ENCODE measurements at regions not wholly inside any gene's neighbourhood (a gene's known extent, or its start where the extent isn't known, plus 50 kb on each side); places are given as distances from the start of the nearest gene placed in this dataset.
"Not testable (repeated sequence)": the region's sequence is repeated elsewhere in the genome, so short reads cannot be mapped to it uniquely, and the experiment has no call there.

DNA sequence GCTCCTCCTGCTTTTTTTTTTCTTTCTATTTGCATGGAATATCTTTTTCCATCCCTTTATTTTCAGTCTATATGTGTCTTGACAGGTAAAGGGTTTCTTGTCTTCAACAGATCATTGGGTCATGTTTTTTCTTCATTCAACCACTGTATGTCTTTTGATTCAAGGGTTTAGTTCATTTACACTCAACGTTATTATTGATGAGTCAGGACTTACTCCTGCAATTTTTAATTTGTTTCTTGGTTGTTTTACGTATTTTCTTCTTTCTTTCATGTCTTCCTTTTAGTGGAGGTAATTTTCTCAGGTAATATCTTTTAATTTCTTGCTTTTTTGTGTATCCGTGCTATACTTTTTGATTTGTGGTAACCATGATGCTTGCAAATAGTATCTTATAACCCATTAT lies 429.1 kb upstream of the HTR1E start:
- no peaks in the 10 kb centered on the region for H3K9me3 ChIP-seq (ENCODE audit: low read length)
- POLR2A ChIA-PET = no interaction called here
- H2AFZ ChIP-seq (ENCODE audit: low read length) = no peak overlapping the region
- no peak overlapping the region for H3K4me3 ChIP-seq (ENCODE audit: low read depth, low read length, poor library complexity, severe bottlenecking)
- H3K79me2 ChIP-seq (ENCODE audit: insufficient read depth, low read depth, low read length) = no peaks in the 10 kb centered on the region
- TF ChIP-seq EZH2phosphoT487 (IDR thresholded peaks at IDR 0.05; ENCODE audit: borderline replicate concordance, low read depth, low read length) = no peak
- TF ChIP-seq, protein P1, sequence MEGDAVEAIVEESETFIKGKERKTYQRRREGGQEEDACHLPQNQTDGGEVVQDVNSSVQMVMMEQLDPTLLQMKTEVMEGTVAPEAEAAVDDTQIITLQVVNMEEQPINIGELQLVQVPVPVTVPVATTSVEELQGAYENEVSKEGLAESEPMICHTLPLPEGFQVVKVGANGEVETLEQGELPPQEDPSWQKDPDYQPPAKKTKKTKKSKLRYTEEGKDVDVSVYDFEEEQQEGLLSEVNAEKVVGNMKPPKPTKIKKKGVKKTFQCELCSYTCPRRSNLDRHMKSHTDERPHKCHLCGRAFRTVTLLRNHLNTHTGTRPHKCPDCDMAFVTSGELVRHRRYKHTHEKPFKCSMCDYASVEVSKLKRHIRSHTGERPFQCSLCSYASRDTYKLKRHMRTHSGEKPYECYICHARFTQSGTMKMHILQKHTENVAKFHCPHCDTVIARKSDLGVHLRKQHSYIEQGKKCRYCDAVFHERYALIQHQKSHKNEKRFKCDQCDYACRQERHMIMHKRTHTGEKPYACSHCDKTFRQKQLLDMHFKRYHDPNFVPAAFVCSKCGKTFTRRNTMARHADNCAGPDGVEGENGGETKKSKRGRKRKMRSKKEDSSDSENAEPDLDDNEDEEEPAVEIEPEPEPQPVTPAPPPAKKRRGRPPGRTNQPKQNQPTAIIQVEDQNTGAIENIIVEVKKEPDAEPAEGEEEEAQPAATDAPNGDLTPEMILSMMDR (conservative IDR thresholded peaks at IDR 0.05; ENCODE audit: low read length) = no peak
- H3K27ac ChIP-seq (ENCODE audit: low read depth, low read length, poor library complexity, severe bottlenecking) = no peak overlapping the region
- H3K36me3 ChIP-seq (ENCODE audit: insufficient read depth, low read length) = no peaks in the 10 kb centered on the region
- BruUV-seq (replicated peaks) = no TSS peak
- no peaks in the 10 kb centered on the region for H3K9me2 ChIP-seq (ENCODE audit: insufficient read depth, low read length)
- H3K4me2 ChIP-seq (ENCODE audit: low read length) = no peak overlapping the region
- CTCF ChIA-PET (ENCODE audit: unreplicated experiment) = no interaction called here
- no peak for DNase-seq (ENCODE audit: low spot score)
- no peaks in the 10 kb centered on the region for H3K4me1 ChIP-seq (ENCODE audit: insufficient read depth, low read length, poor library complexity, severe bottlenecking)
- intact Hi-C loops (cut with micrococcal nuclease; ENCODE audit: unreplicated experiment) = no loop called here
- H4K20me1 ChIP-seq (ENCODE audit: insufficient read depth, low read length) = no peaks in the 10 kb centered on the region

GRCh38 chr6:86502497-86502896 lies 434.8 kb upstream of the HTR1E start:
- no peak for DNase-seq (ENCODE audit: low spot score)
- no peaks in the 10 kb centered on the region for H3K36me3 ChIP-seq (ENCODE audit: insufficient read depth, low read length)
- H3K79me2 ChIP-seq (ENCODE audit: insufficient read depth, low read depth, low read length) = no peaks in the 10 kb centered on the region
- TF ChIP-seq, protein P1 (conservative IDR thresholded peaks at IDR 0.05; ENCODE audit: low read length) = no peak
- no peak for TF ChIP-seq EZH2phosphoT487 (IDR thresholded peaks at IDR 0.05; ENCODE audit: borderline replicate concordance, low read depth, low read length)
- no TSS peak for BruUV-seq (replicated peaks)
- no peaks in the 10 kb centered on the region for H3K9me3 ChIP-seq (ENCODE audit: low read length)
- no peaks in the 10 kb centered on the region for H4K20me1 ChIP-seq (ENCODE audit: insufficient read depth, low read length)
- no peak overlapping the region for H3K4me3 ChIP-seq (ENCODE audit: low read depth, low read length, poor library complexity, severe bottlenecking)
- ChIA-PET POLR2A (no interaction called here), CTCF (ENCODE audit: unreplicated experiment) (no interaction called here)
- intact Hi-C loops (cut with micrococcal nuclease; ENCODE audit: unreplicated experiment) = no loop called here
- no peak overlapping the region for H2AFZ ChIP-seq (ENCODE audit: low read length)
- H3K4me2 ChIP-seq (ENCODE audit: low read length) = no peak overlapping the region
- no peaks in the 10 kb centered on the region for H3K4me1 ChIP-seq (ENCODE audit: insufficient read depth, low read length, poor library complexity, severe bottlenecking)
- no peak overlapping the region for H3K27ac ChIP-seq (ENCODE audit: low read depth, low read length, poor library complexity, severe bottlenecking)
- no peaks in the 10 kb centered on the region for H3K9me2 ChIP-seq (ENCODE audit: insufficient read depth, low read length)

DNA sequence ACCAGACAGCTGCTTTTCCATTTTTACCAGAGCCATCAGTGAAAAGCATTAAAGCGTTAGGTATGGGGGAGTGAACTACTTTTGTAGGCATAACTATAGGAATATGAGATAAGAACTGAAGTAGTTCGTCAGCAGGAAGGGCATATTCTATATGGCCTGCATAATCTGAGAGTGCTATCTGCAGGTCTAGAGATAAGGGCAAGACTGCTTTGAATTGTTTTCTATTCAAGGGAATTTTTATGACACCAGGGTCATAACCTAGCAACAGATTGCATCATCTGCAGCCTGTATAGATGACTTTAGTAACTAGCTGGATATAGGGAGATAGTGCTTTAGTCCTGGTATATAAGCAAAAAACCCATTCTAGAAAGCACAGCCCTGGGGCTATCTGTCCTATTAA lies 437.3 kb upstream of the HTR1E start:
- POLR2A ChIA-PET = no interaction called here
- no peak overlapping the region for H3K4me3 ChIP-seq (ENCODE audit: low read depth, low read length, poor library complexity, severe bottlenecking)
- DNase-seq (ENCODE audit: low spot score) = no peak

DNA sequence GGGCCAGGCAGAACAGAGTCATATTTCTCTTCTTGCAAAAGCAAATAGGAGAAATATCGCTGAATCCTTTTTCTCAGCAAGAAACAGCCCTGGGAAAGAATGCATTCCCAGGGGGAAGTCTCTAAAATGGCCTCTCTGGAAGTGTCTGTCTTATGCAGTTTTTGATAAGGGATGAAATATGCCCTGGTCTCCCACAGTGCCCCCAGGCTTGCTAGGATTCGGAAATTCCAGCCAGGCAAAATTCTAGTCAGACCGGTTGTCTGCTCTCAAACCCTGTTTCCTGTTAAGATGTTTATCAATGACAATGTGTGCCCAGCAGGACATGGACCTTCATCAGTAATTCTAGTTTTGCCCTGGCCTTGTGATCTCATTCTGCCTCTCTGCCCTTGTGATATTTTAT lies 448.3 kb upstream of the HTR1E start:
- POLR2A ChIA-PET; DNase-seq (ENCODE audit: low spot score): not testable (repeated sequence)

More for the DNA sequence above, 437.3 kb upstream of the HTR1E start:
- Histone ChIP-seq H4K20me1 (ENCODE audit: insufficient read depth, low read length) (no peaks in the 10 kb centered on the region), H3K9me2 (ENCODE audit: insufficient read depth, low read length) (no peaks in the 10 kb centered on the region), H3K27ac (ENCODE audit: low read depth, low read length, poor library complexity, severe bottlenecking) (no peak overlapping the region), H3K4me2 (ENCODE audit: low read length) (no peak overlapping the region), H3K4me1 (ENCODE audit: insufficient read depth, low read length, poor library complexity, severe bottlenecking) (no peaks in the 10 kb centered on the region), H3K9me3 (ENCODE audit: low read length) (no peaks in the 10 kb centered on the region), H3K79me2 (ENCODE audit: insufficient read depth, low read depth, low read length) (no peaks in the 10 kb centered on the region), H3K36me3 (ENCODE audit: insufficient read depth, low read length) (no peaks in the 10 kb centered on the region), H2AFZ (ENCODE audit: low read length) (no peak overlapping the region)
- intact Hi-C loops (cut with micrococcal nuclease; ENCODE audit: unreplicated experiment) = no loop called here
- CTCF ChIA-PET (ENCODE audit: unreplicated experiment) = no interaction called here
- BruUV-seq (replicated peaks) = no TSS peak
- no peak for TF ChIP-seq EZH2phosphoT487 (IDR thresholded peaks at IDR 0.05; ENCODE audit: borderline replicate concordance, low read depth, low read length)
- TF ChIP-seq, protein P1 (conservative IDR thresholded peaks at IDR 0.05; ENCODE audit: low read length) = no peak

More for the DNA sequence above, 448.3 kb upstream of the HTR1E start:
- intact Hi-C loops (cut with micrococcal nuclease; ENCODE audit: unreplicated experiment); BruUV-seq (replicated peaks); H3K4me3 ChIP-seq (ENCODE audit: low read depth, low read length, poor library complexity, severe bottlenecking); H3K9me2 ChIP-seq (ENCODE audit: insufficient read depth, low read length); H3K4me2 ChIP-seq (ENCODE audit: low read length); H4K20me1 ChIP-seq (ENCODE audit: insufficient read depth, low read length); H3K27ac ChIP-seq (ENCODE audit: low read depth, low read length, poor library complexity, severe bottlenecking); H3K36me3 ChIP-seq (ENCODE audit: insufficient read depth, low read length); H3K79me2 ChIP-seq (ENCODE audit: insufficient read depth, low read depth, low read length); H3K4me1 ChIP-seq (ENCODE audit: insufficient read depth, low read length, poor library complexity, severe bottlenecking); CTCF ChIA-PET (ENCODE audit: unreplicated experiment); H2AFZ ChIP-seq (ENCODE audit: low read length); H3K9me3 ChIP-seq (ENCODE audit: low read length): not testable (repeated sequence)

Data from OCI-LY7 (cell line).